PFSK-1 (cell line): ENCODE measurements at regions not wholly inside any gene's neighbourhood (a gene's known extent, or its start where the extent isn't known, plus 50 kb on each side); places are given as distances from the start of the nearest gene placed in this dataset.

Experiments used
- POLR2AphosphoS5 ChIP-seq: IDR thresholded peaks from 2 replicates; pipeline ENCODE4 v1.6.1; 2012; ENCODE audit warnings: low read depth, mild to moderate bottlenecking, control low read depth, low read length, moderate library complexity
- REST ChIP-seq, 2 experiments: IDR thresholded peaks; 2 replicates each; pipeline versions ENCODE4 v1.6.1 to v1.8.0; 2011 to 2012; ENCODE audit warnings: low read depth in 2 of 2, low read length in 2 of 2, control low read depth in 1 of 2, inconsistent platforms in 1 of 2, mild to moderate bottlenecking in 1 of 2, moderate library complexity in 1 of 2; ENCODE audit not compliant: insufficient read depth in 1 of 2

- TF ChIP-seq POLR2AphosphoS5 (no peak), REST (IDR thresholded peaks at IDR 0.05; ENCODE audit: insufficient read depth in 1 of 2, low read depth in 2 of 2, low read length in 2 of 2) (no peak)
These were observed 97.5 kb upstream of the ARAP3 start for GRCh38 chr5:141779503-141779973.
